ENCODE measurements at regions not wholly inside any gene's neighbourhood (a gene's known extent, or its start where the extent isn't known, plus 50 kb on each side); places are given as distances from the start of the nearest gene placed in this dataset.
"Not testable (repeated sequence)": the region's sequence is repeated elsewhere in the genome, so short reads cannot be mapped to it uniquely, and the experiment has no call there.

DNA sequence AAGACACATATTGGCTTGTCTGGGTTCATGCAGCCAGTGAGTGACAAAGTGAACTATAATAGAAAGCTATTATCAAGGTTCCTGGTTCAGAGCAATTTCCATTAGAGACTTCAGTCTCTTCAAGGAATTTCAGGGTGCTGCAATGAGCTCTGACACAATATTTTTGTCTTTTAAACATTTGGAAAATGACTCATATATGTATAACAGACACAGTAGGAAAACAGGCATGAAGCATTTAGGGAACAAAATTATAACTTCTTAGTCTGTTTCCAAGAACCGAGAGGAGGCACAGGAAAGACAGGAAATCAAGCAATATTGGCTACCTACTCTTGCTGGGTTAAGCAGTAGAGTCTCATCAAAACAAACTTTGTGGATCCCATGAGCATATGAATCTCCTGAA lies 170.4 kb downstream of the PTPRC start:
- no peak for DNase-seq (ENCODE audit: low spot score)

- DNase-seq (ENCODE audit: low spot score): no peak
These were observed 172.6 kb downstream of the PTPRC start for GRCh38 chr1:198811449-198811848.

- no peak for DNase-seq (ENCODE audit: low spot score)
These were observed 184.8 kb downstream of the PTPRC start for GRCh38 chr1:198823626-198824025.

DNA sequence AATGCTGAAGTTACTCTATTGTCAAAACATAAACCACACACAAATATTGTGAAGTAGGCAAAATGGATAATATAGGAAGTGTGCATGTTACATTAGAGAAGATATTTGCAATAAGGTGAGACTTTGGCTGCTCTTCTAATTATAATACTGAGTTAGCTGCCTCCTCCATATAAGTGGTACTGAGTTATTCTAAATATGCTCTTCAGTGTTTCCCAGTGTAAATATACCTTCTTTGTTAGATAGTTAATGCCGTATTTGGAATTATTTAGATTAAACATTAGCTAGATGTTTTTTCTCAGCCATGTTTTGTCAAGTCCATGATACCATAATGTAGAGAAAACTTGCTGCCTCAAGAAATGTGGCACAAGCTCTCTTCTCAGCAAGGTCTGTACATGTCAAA lies 186.4 kb downstream of the PTPRC start:
- DNase-seq (ENCODE audit: low spot score): no peak

- DNase-seq (ENCODE audit: low spot score): no peak
These were observed 190.5 kb downstream of the PTPRC start for GRCh38 chr1:198829356-198829755.

- no peak for DNase-seq (ENCODE audit: low spot score)
These were observed 191.1 kb downstream of the PTPRC start for GRCh38 chr1:198829944-198830343.

- DNase-seq (ENCODE audit: low spot score): no peak
These were observed 191.6 kb downstream of the PTPRC start for GRCh38 chr1:198830412-198830811.

GRCh38 chr1:198833706-198834503 lies 195.1 kb downstream of the PTPRC start:
- no peak for DNase-seq (ENCODE audit: low spot score)

DNA sequence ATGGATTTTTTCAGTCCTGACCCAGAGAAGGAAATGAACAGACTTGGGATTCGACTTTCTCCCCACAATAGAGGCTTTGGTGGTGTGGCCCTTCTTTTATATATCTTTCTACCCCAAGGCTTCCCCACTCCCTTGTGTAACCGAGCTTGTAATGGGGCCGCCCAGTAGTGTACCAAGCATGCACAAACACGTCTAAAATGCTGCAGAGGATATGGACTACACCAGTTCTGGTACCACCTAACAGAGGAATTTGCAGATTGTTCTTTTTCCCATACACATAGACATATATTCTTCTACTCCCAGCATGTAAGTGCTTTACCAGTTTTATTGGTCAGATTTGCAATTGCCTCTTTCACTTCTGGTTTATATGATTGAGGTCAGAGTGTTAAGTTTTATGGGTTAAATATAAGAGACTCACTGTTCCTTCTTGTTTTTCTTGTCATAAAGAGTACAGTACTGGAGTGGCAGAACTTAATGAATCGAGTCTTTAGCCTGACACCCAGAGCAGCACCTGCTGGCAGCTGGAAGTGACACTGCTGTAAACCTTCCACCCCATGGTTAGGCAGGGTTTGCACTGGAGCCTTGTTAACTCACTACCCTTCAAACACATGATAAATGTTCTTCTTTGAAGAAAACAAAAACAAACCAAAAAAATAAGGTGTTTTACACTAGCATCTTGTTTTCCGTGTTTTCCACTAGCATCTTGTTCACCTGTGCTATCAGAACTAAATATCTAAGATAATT lies 198.6 kb downstream of the PTPRC start:
- DNase-seq (ENCODE audit: low spot score): peak; percentile 5

DNA sequence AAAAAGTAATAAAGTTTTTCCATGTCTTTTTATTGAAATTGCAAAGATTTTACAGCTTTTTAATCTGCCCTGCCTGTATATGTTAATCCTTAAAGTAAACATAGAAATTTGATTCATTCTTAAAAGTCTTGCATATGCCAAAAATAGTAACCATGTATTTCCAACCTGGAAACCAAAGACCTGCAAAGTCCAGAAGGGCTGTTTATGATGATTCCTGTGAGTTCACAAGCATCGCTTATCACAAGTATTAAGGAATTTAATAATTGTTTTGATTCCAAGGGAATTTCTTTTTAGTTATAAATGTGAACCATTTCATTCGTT lies 199.1 kb downstream of the PTPRC start:
- DNase-seq (ENCODE audit: low spot score): no peak

DNA sequence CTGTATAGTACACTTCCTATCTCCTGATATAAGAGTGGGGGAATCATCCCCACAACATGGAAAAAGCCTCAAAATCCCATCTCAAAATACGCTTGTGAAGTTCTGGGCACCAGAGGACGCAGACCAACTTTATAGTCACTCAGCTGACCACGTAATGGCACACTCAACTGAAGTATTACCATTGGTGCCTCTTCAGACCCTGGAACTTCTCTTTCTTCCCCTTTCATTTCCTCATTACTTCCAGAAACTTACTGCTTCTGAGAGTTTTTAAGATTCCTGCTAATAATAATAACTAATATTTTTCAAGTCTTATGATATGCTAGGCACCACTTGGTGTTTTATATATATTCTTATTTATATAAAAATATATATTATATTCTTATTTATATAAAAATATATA lies 202.6 kb downstream of the PTPRC start:
- no peak for DNase-seq (ENCODE audit: low spot score)

- no peak for DNase-seq (ENCODE audit: low spot score)
These were observed 203.8 kb downstream of the PTPRC start for GRCh38 chr1:198842686-198843085.

GRCh38 chr1:198845271-198845670 lies 206.4 kb downstream of the PTPRC start:
- no peak for DNase-seq (ENCODE audit: low spot score)

GRCh38 chr1:198845851-198846250 lies 207.0 kb downstream of the PTPRC start:
- DNase-seq (ENCODE audit: low spot score): no peak

GRCh38 chr1:198846556-198846955 lies 207.7 kb downstream of the PTPRC start:
- DNase-seq (ENCODE audit: low spot score): no peak

DNA sequence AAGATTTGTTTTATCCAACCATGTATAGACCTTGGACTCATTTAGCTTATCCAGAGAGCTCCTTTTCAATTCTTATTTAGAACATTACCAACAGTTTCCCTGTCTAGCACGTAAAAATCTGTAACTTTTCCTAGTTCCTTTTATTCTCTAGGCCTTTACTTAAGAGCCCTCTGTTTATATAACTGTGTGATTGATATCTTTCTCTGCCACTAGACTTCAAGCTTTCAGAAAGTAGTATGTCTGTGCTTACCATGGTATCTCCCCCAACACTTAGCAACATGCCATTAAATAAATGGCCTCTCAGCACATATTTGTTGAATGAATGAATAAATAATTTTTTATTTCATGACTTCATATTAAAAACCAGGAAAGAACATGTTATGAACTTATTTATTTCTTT lies 209.4 kb downstream of the PTPRC start:
- no peak for DNase-seq (ENCODE audit: low spot score)

DNA sequence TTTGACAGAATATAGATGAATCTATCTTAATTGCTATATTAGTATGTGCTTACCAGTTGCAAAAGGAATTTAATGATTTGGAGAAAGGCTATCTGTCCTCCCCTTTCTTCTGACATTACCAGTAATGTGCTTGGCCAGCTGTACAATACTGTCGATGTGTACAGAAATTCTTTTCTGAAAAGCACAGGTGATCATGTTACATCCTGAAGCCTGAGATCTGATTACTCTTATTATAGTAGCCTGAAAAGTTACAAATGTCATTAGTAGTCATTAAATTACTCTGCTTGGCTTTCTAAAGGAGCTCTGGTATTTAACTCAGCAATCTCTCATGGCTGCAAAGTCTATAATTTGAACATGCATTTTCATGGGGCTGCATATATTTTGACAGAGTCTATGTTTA lies 209.8 kb downstream of the PTPRC start:
- no peak for DNase-seq (ENCODE audit: low spot score)

DNA sequence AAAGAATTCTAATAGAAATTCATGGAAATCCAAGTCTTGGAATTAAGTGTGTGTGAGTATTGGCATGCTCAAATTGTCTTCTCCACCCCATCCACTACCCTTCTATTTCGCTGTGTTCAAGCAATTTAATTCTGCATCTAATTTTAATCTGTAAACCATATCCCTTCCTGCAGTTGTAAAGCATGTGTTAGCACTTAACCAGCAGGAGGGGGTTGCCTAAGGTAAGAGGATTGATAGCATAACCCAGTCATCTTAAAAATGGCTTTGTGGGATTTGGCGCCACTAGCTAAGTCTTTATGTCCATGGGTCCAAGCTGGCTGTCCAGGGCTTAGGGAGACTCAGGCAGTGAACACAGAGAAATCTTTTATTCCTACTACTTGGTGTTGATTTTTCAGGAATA lies 210.3 kb downstream of the PTPRC start:
- DNase-seq (ENCODE audit: low spot score): no peak

DNA sequence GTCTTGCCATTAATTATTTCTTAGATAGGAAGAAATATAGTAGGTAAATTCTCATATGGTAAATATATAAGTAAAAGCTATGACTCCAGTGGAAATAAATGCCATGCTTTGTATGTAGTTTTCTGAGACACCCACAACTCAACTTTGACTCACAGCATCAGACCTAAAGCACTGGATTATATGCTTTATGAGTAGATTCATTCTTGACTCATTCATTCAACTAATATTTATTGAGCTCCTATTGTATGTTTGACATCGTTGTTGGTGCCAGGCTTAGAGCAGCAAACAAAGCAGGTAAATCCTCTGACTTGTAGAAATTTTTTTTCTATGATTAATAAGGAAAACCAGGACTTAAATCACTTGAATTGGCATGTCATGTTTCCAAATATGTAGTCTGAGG lies 211.4 kb downstream of the PTPRC start:
- DNase-seq (ENCODE audit: low spot score): no peak

- DNase-seq (ENCODE audit: low spot score): not testable (repeated sequence)
These were observed 212.1 kb downstream of the PTPRC start for GRCh38 chr1:198850966-198851365.

- no peak for DNase-seq (ENCODE audit: low spot score)
These were observed 217.8 kb downstream of the PTPRC start for GRCh38 chr1:198856601-198857000.

DNA sequence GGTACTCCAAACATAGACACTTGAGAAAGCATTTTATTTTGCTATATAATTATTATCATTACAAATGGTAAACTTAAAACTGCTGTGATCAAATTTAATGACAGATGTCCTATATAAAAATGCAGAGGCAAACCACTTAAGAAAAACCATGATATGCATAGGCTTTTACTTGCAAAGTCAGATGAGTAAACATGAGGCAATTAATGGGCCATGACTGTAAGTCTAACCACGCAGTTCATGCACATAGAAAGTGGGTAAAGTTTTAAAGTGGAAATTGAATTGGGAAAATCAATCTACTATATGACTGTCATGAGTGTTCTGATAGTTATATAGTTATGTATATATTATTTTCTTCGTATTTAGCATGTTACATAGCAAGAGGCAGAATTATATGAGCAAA lies 219.2 kb downstream of the PTPRC start:
- no peak for DNase-seq (ENCODE audit: low spot score)

- no peak for DNase-seq (ENCODE audit: low spot score)
These were observed 221.5 kb downstream of the PTPRC start for GRCh38 chr1:198860371-198860770.

DNA sequence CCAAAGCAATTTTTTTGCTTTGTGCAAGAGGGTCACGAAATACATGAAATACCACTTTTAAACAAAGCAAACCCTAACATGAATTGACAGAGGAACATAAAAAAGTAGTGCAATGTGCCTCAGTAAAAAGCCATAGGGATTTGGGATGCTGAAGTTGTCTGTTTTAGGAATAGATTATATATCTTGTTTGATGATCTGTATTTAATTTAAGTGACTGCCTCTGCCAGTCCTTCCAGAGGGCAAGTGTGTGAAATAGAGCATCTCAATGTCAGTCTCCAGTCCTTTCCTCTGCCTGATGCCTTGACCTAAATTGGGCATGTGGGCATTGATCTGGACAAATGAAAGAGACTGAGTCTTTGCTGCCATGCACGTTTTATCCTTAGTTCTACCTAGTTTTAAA lies 222.8 kb downstream of the PTPRC start:
- no peak for DNase-seq (ENCODE audit: low spot score)

All from HuH-7 (cell line).